ENCODE measurements at regions not wholly inside any gene's neighbourhood (a gene's known extent, or its start where the extent isn't known, plus 50 kb on each side); places are given as distances from the start of the nearest gene placed in this dataset.

DNA sequence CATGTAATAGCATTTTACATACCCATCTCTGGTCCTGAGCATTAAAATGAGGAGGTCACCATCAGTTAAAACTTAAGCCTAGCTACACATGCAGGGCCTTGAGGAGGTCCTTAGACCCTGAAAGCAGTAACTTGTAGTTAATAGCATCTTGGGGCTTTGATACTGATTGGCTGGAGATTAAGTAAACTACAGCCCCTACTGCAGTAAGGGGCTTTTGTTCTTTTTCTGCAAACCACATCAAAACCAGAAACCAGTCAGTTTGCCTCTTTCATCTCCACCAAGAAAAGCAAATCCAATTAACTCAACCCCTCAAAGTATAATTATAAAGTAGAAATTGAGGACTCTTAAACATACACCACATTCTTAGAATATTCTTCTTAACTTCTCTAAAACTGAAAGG, 622.7 kb downstream of the ZPLD1 start:
- H3K4me2 ChIP-seq (ENCODE audit: insufficient read depth, low read length), result no peak overlapping the region
- H3K27ac ChIP-seq (ENCODE audit: low read depth, low read length), result no peak overlapping the region
- DNase-seq (ENCODE audit: insufficient read length, low spot score, missing footprints), result no peak
- no peaks in the 10 kb centered on the region for H3K36me3 ChIP-seq (ENCODE audit: insufficient read depth, low read length)
- TF ChIP-seq, protein P1, sequence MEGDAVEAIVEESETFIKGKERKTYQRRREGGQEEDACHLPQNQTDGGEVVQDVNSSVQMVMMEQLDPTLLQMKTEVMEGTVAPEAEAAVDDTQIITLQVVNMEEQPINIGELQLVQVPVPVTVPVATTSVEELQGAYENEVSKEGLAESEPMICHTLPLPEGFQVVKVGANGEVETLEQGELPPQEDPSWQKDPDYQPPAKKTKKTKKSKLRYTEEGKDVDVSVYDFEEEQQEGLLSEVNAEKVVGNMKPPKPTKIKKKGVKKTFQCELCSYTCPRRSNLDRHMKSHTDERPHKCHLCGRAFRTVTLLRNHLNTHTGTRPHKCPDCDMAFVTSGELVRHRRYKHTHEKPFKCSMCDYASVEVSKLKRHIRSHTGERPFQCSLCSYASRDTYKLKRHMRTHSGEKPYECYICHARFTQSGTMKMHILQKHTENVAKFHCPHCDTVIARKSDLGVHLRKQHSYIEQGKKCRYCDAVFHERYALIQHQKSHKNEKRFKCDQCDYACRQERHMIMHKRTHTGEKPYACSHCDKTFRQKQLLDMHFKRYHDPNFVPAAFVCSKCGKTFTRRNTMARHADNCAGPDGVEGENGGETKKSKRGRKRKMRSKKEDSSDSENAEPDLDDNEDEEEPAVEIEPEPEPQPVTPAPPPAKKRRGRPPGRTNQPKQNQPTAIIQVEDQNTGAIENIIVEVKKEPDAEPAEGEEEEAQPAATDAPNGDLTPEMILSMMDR (IDR thresholded peaks at IDR 0.05; ENCODE audit: extremely low read depth, low read depth, low read length), result no peak
- no peaks in the 10 kb centered on the region for H3K27me3 ChIP-seq (ENCODE audit: insufficient read depth, low read length)
- no peak overlapping the region for H2AFZ ChIP-seq (ENCODE audit: low read length)
- no peaks in the 10 kb centered on the region for H3K79me2 ChIP-seq (ENCODE audit: insufficient read depth, low read length)
- H3K4me1 ChIP-seq (ENCODE audit: insufficient read depth, low read length), result no peaks in the 10 kb centered on the region
- H3K9me3 ChIP-seq (ENCODE audit: low read depth, low read length), result no peaks in the 10 kb centered on the region
- H4K20me1 ChIP-seq (ENCODE audit: insufficient read depth, low read length), result no peaks in the 10 kb centered on the region
- H3K4me3 ChIP-seq (ENCODE audit: insufficient read depth, low read length), result no peak overlapping the region

GRCh38 chr3:103059432-103059831, 624.6 kb downstream of the ZPLD1 start:
- Histone ChIP-seq H3K4me3 (ENCODE audit: insufficient read depth, low read length) (no peak overlapping the region), H3K4me2 (ENCODE audit: insufficient read depth, low read length) (no peak overlapping the region), H3K9me3 (ENCODE audit: low read depth, low read length) (no peaks in the 10 kb centered on the region), H3K36me3 (ENCODE audit: insufficient read depth, low read length) (no peaks in the 10 kb centered on the region), H3K4me1 (ENCODE audit: insufficient read depth, low read length) (no peaks in the 10 kb centered on the region), H3K79me2 (ENCODE audit: insufficient read depth, low read length) (no peaks in the 10 kb centered on the region), H4K20me1 (ENCODE audit: insufficient read depth, low read length) (no peaks in the 10 kb centered on the region), H2AFZ (ENCODE audit: low read length) (no peak overlapping the region), H3K27me3 (ENCODE audit: insufficient read depth, low read length) (no peaks in the 10 kb centered on the region), H3K27ac (ENCODE audit: low read depth, low read length) (no peak overlapping the region)
- DNase-seq (ENCODE audit: insufficient read length, low spot score, missing footprints), result no peak
- TF ChIP-seq, protein P1 (IDR thresholded peaks at IDR 0.05; ENCODE audit: extremely low read depth, low read depth, low read length), result no peak

- H3K27me3 ChIP-seq (ENCODE audit: insufficient read depth, low read length), result no peaks in the 10 kb centered on the region
- H3K4me3 ChIP-seq (ENCODE audit: insufficient read depth, low read length), result no peak overlapping the region
- H3K27ac ChIP-seq (ENCODE audit: low read depth, low read length), result no peak overlapping the region
- no peaks in the 10 kb centered on the region for H3K9me3 ChIP-seq (ENCODE audit: low read depth, low read length)
- TF ChIP-seq, protein P1 (IDR thresholded peaks at IDR 0.05; ENCODE audit: extremely low read depth, low read depth, low read length), result no peak
- H4K20me1 ChIP-seq (ENCODE audit: insufficient read depth, low read length), result no peaks in the 10 kb centered on the region
- H2AFZ ChIP-seq (ENCODE audit: low read length), result no peak overlapping the region
- no peak for DNase-seq (ENCODE audit: insufficient read length, low spot score, missing footprints)
- H3K36me3 ChIP-seq (ENCODE audit: insufficient read depth, low read length), result no peaks in the 10 kb centered on the region
- H3K4me2 ChIP-seq (ENCODE audit: insufficient read depth, low read length), result no peak overlapping the region
- H3K79me2 ChIP-seq (ENCODE audit: insufficient read depth, low read length), result no peaks in the 10 kb centered on the region
- no peaks in the 10 kb centered on the region for H3K4me1 ChIP-seq (ENCODE audit: insufficient read depth, low read length)
Measured at GRCh38 chr3:103060242-103060641, 625.4 kb downstream of the ZPLD1 start.

- Histone ChIP-seq H3K79me2 (ENCODE audit: insufficient read depth, low read length) (no peaks in the 10 kb centered on the region), H3K27me3 (ENCODE audit: insufficient read depth, low read length) (no peaks in the 10 kb centered on the region), H3K4me1 (ENCODE audit: insufficient read depth, low read length) (no peaks in the 10 kb centered on the region), H2AFZ (ENCODE audit: low read length) (no peak overlapping the region), H3K4me3 (ENCODE audit: insufficient read depth, low read length) (no peak overlapping the region), H3K4me2 (ENCODE audit: insufficient read depth, low read length) (no peak overlapping the region), H3K9me3 (ENCODE audit: low read depth, low read length) (no peaks in the 10 kb centered on the region), H3K36me3 (ENCODE audit: insufficient read depth, low read length) (no peaks in the 10 kb centered on the region), H3K27ac (ENCODE audit: low read depth, low read length) (no peak overlapping the region), H4K20me1 (ENCODE audit: insufficient read depth, low read length) (no peaks in the 10 kb centered on the region)
- TF ChIP-seq, protein P1 (IDR thresholded peaks at IDR 0.05; ENCODE audit: extremely low read depth, low read depth, low read length), result no peak
- no peak for DNase-seq (ENCODE audit: insufficient read length, low spot score, missing footprints)
Measured at GRCh38 chr3:103067963-103068362, 633.1 kb downstream of the ZPLD1 start.

Data from osteoblast (primary cell).